Neural crest cell (in vitro differentiated cells): ENCODE measurements at regions not wholly inside any gene's neighbourhood (a gene's known extent, or its start where the extent isn't known, plus 50 kb on each side); places are given as distances from the start of the nearest gene placed in this dataset.
"Not testable (repeated sequence)": the region's sequence is repeated elsewhere in the genome, so short reads cannot be mapped to it uniquely, and the experiment has no call there.

Experiments used
- DNase-seq: peaks from one replicate; pipeline ENCODE4 v3.0.0; 2021; ENCODE audit warnings: low read depth, mixed read lengths, low spot score
- H3K27ac Mint-ChIP-seq: one replicate; pipeline ENCODE4 v1.8.0; 2021; ENCODE audit warnings: mild to moderate bottlenecking, mixed read lengths; ENCODE audit not compliant: unreplicated experiment
- H3K27me3 Mint-ChIP-seq: 2 replicates; pipeline ENCODE4 v1.8.0; 2021; ENCODE audit warnings: low read depth, mild to moderate bottlenecking, mixed read lengths
- H3K36me3 Mint-ChIP-seq: 2 replicates; pipeline ENCODE4 v1.8.0; 2021; ENCODE audit warnings: low read depth, mild to moderate bottlenecking, mixed read lengths
- H3K4me1 Mint-ChIP-seq: 2 replicates; pipeline ENCODE4 v1.8.0; 2021; ENCODE audit warnings: mixed read lengths
- H3K4me3 Mint-ChIP-seq: one replicate; pipeline ENCODE4 v1.8.0; 2021; ENCODE audit warnings: mild to moderate bottlenecking, mixed read lengths
- H3K9me3 Mint-ChIP-seq: 2 replicates; pipeline ENCODE4 v1.8.0; 2021; ENCODE audit warnings: mixed read lengths
- CTCF ChIP-seq: fragments of 200-600 bp; sonication (generic); conservative IDR thresholded peaks from 2 replicates; pipeline ENCODE4 v1.5.0; 2021; ENCODE audit warnings: antibody characterized with exemption, mild to moderate bottlenecking

DNA sequence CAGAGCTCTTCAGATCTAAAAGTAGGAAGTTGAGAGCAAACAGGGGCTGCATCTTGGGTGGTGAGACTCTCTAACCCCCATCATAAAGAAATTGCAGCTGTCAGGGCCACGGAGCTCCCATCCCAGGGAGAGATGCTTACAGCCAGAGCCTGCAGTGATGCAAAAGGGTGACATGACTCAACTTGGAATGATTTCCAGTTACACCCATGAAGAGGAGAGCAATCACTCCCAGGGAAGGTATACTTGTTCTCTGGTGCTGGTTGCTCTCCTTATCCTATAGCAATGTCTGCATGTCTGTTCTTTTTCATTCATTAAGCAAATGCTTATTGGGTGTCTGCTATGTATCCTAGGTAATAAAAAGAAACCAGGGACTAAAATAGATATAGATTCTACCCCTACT, 228.0 kb downstream of the RAB11FIP2 start:
- Mint-ChIP-seq H3K4me1 (peaks cover 19% of the 10 kb centered on the region), H3K36me3 (no peaks in the 10 kb centered on the region), H3K27me3 (no peaks in the 10 kb centered on the region), H3K27ac (no peak overlapping the region), H3K4me3 (no peak overlapping the region), H3K9me3 (no peaks in the 10 kb centered on the region)
- no peak for TF ChIP-seq CTCF
- no peak for DNase-seq

GRCh38 chr10:117819304-117819703, 227.4 kb downstream of the RAB11FIP2 start:
- TF ChIP-seq CTCF: no peak
- DNase-seq: no peak
- Mint-ChIP-seq H3K36me3 (no peaks in the 10 kb centered on the region), H3K4me3 (no peak overlapping the region), H3K27me3 (no peaks in the 10 kb centered on the region), H3K4me1 (peaks cover 19% of the 10 kb centered on the region), H3K27ac (no peak overlapping the region), H3K9me3 (no peaks in the 10 kb centered on the region)

DNA sequence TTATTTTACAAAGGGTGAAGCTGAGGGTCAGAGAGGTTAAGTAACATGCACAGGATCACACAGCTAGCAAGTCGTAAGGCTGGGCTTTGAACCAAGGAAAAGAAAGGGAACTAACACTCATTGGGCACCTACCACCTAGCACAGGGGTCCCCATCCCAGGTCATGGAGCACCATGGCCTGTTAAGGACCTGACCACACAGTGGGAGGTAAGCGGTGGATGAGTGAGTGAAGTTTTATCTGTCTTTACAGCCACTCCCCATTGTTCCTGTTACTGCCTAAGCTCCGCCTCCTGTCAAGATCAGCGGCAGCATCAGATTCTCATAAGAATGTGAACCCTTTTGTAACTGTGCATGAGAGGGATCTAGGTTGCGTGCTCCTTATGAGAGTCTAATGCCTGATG, 222.8 kb downstream of the RAB11FIP2 start:
- Mint-ChIP-seq H3K9me3 (no peaks in the 10 kb centered on the region), H3K4me1 (peaks cover 40% of the 10 kb centered on the region), H3K27me3 (no peaks in the 10 kb centered on the region), H3K4me3 (no peak overlapping the region), H3K36me3 (no peaks in the 10 kb centered on the region), H3K27ac (no peak overlapping the region)
- DNase-seq: no peak
- TF ChIP-seq CTCF: no peak

DNA sequence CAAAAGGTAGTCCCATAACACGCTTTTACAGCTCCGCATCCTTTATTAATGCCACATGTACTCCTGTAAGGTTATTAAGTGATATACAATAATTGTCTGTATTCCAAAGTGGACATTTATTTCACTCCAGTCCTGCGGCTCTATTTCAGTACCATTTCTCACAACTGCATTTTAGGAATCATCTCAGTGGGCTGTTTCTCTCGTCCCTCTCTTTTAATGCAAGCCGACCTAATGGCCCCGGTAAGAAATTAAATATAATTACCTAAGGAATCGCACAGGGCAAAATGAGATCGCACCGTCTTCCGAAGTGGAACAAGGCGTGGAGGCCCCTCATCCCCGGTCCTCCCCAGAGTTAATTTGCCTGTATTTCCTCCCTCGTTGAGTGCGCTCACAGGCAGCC, 216.5 kb downstream of the RAB11FIP2 start:
- no peak overlapping the region for H3K27ac Mint-ChIP-seq
- TF ChIP-seq CTCF: no peak
- H3K4me1 Mint-ChIP-seq: peaks cover 28% of the 10 kb centered on the region
- no peaks in the 10 kb centered on the region for H3K9me3 Mint-ChIP-seq
- no peaks in the 10 kb centered on the region for H3K27me3 Mint-ChIP-seq
- H3K36me3 Mint-ChIP-seq: no peaks in the 10 kb centered on the region
- no peak overlapping the region for H3K4me3 Mint-ChIP-seq
- no peak for DNase-seq

- Mint-ChIP-seq H3K4me1 (peaks cover 22% of the 10 kb centered on the region), H3K27me3 (no peaks in the 10 kb centered on the region), H3K4me3 (no peak overlapping the region), H3K36me3 (no peaks in the 10 kb centered on the region), H3K27ac (no peak overlapping the region), H3K9me3 (no peaks in the 10 kb centered on the region)
- no peak for TF ChIP-seq CTCF
- DNase-seq: no peak
Measured at GRCh38 chr10:117830787-117831212, 215.9 kb downstream of the RAB11FIP2 start.

GRCh38 chr10:117838500-117839498, 207.9 kb downstream of the RAB11FIP2 start:
- not testable (repeated sequence) for DNase-seq, H3K27me3 Mint-ChIP-seq, H3K4me1 Mint-ChIP-seq, H3K36me3 Mint-ChIP-seq, H3K9me3 Mint-ChIP-seq
- peak overlapping the region; percentile 62 for H3K27ac Mint-ChIP-seq
- H3K4me3 Mint-ChIP-seq: peak overlapping the region; percentile 80

DNA sequence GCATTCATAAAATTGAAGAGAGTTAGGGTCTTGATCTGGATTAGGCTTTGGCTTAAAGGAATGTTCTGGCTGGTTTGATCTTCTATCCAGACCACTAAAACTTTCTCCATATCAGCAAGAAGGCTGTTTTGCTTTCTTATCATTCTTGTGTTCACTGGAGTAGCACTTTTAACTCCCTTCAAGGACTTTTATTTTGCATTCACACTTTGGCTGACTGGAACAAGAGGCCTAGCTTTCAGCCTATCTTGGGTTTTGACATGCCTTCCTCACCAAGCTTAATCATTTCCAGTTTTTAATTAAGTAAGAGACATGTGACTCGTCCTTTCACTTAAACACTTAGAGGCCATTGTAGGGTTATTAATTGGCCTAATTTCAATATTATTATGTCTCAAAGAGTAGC, 190.3 kb downstream of the RAB11FIP2 start:
- peaks cover 11% of the 10 kb centered on the region for H3K27me3 Mint-ChIP-seq
- H3K27ac Mint-ChIP-seq, H3K36me3 Mint-ChIP-seq, H3K4me1 Mint-ChIP-seq, H3K4me3 Mint-ChIP-seq, H3K9me3 Mint-ChIP-seq, DNase-seq: not testable (repeated sequence)
